SIG-M5 treated with dmso at 0.1 percent for 504 hours (cell line): ENCODE measurements at regions not wholly inside any gene's neighbourhood (a gene's known extent, or its start where the extent isn't known, plus 50 kb on each side); places are given as distances from the start of the nearest gene placed in this dataset.

Source experiments
- DNase-seq: peaks from one replicate; lab custom pipeline; 2025; ENCODE audit not compliant: unreplicated experiment; lab: John Stamatoyannopoulos, UW

DNA sequence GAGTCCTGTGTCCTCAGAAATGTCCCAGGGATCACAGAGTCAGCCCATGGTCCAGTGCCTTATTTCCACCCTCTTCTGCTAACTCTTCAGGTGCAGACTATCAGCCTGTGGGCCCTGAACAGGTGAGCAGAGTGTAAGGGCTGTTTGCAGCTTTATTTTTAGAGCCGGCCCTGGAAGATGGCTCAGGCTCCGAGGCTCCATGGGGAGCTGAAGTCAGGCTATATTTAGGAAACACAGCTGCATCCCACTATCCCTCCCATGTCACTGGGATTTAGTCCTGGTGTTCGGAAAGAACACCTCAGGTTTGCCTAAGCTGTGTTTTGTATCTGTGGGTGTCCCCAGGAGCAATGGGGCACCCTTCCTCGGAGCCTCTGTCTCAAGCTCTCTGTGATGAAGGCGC is 126.9 kb downstream of the RPS24 start:
- DNase-seq = no peak

GRCh38 chr10:78162853-78163252 is 129.2 kb downstream of the RPS24 start:
- no peak for DNase-seq

DNA sequence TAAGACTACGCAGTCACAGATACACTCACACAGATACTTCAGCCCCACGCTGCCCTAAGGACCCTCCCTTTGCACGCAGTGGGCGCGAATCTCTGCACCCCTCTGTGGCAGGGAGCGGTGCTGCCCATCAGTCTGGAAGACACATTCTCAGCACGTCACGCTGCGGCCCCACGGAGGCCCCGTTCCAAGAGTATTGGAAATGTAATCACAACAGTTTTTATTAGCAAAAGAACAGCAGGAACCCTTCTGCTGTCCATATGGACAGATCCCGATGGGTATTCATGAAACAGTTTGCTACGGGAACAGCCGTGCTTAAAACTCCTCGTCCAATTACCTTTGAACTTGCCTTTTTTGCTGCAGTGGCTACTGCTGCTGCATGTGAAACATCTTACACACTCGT is 131.0 kb downstream of the RPS24 start:
- DNase-seq = no peak

- DNase-seq = no peak
Measured at GRCh38 chr10:78165172-78165571, 131.5 kb downstream of the RPS24 start.

- DNase-seq = no peak
Measured at GRCh38 chr10:78165617-78166016, 132.0 kb downstream of the RPS24 start.

DNA sequence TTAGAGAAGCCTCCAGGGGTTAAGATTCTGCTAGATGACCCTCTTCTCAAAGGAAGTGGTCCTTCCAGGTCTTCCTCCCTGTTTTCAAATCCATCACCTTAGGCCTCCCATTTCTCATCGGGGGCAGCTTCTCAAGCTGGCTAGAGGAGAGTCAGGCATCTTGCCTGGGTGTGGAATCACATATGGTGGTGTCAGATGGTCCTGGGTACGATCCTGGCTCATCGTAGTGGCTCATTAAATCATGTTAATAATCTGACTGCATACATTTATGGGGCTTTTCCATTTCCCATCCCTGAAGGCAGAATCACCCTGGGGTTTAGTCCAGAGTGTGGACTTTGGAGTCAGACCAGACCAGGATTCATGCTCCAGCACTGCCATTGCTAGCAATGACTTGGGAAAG is 132.6 kb downstream of the RPS24 start:
- no peak for DNase-seq

- DNase-seq = no peak
Measured at GRCh38 chr10:78169214-78169613, 135.6 kb downstream of the RPS24 start.

DNA sequence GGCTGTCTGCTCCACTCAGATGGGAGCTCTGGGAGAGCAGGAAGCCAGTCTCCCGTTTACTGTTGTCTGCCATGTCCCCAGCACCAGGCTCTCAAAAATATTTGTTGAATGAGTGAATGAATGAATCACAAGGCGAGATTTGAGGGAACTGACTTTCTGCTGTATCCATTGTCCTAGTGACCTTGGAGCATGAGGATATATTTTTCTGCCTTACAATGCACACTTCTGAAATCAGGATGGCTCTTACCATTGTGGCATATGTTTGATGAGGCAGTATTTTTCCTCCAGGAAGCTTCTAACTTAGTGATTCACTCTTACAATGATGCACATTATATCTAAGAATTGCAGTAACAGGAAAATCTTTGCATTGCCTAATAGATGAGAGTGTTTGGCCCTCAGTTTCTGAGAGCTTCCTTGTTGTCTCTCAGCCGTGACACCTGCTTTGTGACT is 136.4 kb downstream of the RPS24 start:
- no peak for DNase-seq

GRCh38 chr10:78171633-78172400 is 138.2 kb downstream of the RPS24 start:
- no peak for DNase-seq

- no peak for DNase-seq
Measured at GRCh38 chr10:78173360-78174015, 139.8 kb downstream of the RPS24 start.

DNA sequence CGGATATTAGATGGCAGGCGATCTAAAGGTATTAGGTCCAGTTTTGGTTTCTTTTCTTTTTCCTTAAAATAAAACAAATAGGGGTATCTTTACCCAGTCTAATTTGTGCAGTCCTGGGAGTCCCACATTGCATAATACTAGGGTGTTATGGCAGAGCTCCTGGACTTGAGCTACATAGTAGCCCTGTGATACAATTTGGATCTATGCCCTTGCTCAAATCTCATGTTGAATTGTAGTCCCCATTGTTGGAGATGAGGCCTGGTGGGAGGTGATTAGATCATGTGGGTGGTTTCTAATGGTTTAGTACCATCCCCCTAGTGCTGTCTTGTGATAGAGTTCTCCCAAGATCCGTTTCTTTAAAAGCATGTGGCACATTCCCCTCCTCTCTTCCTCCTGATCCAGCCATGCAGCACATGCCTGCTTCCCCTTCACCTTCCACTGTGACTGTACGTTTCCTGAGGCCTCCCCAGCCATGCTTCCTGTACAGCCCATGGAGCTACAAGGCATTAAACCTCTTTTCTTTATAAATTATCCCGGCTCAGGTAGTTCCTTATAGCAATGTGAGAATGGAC is 141.9 kb downstream of the RPS24 start:
- no peak for DNase-seq

DNA sequence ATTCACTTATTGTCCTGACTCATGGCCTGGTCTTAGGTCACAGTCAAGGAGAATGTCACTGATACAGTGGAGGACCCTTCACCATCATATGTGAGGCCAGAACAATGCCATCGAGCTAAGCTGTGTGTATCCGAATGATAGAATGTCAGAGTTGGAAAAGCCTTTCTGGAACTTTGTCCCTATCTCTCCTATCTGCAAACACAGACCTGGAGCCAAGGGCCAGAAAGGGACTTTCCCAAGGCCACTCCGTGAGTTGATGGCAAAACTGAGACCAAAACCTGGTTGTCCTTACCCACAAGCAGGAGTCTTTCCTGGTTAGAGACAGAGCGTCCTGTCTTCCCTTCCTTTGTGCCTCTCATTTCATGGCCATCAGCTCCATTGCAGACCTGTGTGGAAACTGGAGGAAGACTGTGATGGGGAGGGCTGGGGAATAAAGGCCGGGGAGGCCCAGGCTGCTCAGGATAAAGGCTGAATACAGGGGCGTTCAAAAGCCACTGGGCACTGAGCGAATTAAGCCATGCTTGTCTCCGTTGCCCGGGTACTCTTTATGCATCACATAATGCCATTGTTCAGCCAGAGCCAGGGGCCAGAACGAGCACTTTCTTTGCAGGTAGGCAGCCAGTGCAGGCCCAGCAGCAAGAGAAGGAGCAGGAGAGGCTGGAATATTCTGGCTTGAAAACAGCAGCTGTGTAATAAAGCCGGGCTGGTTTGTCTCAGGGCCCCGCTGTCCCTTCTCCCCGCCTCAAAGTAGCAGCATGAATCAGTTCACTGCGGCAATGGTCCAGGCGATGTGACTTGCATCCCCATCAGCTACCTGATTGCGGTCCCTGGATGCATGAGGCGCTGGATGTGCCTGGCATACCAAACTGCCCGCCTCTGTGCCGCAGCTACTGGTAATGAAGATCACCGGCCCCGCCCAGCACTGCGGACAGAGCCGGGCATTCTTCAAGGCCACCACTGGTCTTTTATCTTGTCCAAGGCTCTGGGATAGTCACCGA is 143.0 kb downstream of the RPS24 start:
- DNase-seq = no peak

DNA sequence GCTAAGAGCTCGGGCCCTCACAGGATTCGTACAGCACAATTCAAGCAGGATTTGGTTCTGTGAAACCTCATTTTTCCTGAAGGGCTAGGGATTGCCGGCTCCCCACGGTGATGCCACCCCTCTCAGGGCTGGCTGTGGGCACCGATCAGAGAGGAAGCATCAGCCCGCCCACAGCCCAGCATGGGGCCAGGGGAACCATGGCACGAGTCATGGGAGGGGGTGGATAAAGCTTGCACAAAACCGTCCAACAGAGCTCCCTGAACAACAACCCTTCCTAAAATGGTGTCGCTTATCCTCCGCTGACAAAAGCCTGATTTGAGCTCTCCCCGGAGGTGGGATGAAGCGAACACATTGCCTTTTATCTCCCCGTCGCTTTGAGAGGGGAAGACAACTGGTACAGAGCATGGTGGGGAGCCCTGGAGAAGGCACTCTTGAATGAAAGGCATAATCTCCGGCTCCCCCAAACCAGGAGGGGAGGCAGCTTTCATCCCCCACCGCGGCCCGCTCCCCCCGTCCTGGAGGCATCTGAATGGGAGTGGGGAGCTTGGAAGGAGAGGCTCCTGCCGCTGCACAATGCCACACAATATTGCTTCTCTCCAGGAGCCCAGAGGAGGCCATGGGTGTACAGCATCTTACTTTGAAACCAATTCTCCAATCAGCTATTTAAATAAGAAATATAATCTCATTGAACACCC is 144.0 kb downstream of the RPS24 start:
- no peak for DNase-seq

DNA sequence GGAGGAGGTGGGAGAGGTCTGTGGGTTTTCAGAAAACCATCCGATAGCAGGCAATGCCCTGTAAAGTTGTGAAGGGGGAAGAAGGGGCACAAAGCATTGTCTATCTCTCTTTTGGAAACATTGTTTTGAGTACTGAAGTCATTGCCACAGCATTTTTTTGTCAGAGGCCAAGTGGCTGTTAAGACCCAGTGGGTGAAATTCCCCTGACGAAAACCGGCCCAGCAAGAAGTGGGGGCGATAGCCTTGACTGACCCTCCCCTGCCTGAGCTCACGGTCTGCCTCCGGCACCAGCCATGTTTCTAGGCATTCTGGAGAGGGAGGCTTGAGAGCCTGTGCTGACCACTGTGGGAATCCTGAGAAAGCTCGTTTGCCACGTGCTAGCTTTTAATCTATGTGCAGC is 144.7 kb downstream of the RPS24 start:
- no peak for DNase-seq

GRCh38 chr10:78178940-78179339 is 145.3 kb downstream of the RPS24 start:
- DNase-seq = no peak

GRCh38 chr10:78179886-78180705 is 146.4 kb downstream of the RPS24 start:
- no peak for DNase-seq

DNA sequence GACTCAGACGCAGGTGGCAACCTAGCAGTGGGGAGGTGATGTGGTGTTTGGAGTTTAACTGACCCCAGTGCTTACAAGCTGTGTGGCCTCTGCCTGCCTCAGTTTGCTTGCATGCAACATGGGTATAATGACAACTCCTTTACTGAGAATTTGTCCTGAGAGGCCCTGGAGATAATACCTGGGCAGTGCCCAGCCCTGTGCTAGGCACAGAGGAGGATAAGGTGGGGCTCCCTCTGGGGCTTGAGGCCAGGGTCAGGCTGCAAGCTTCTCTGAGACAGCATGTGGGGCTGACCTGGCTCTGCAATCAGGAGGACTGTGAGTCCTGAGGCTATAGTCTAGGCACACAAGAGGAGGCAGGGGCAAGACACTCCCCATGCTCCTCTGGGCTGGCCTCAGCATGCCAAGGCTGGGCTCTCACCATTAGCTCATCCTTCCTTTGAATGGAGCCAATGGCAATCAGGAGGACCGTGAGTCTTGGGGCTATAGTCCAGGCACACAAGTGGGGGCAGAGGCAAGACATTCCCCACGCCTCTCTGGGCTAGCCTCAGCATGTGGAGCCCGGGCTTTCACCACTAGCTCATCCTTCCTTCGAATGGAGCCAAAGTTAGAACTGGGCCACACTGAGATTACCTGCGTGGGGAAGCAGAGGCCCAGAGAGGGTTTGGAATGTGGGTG is 147.9 kb downstream of the RPS24 start:
- no peak for DNase-seq

GRCh38 chr10:78182841-78183240 is 149.2 kb downstream of the RPS24 start:
- no peak for DNase-seq
